Astrocyte (in vitro differentiated cells and primary cell): ENCODE measurements at regions not wholly inside any gene's neighbourhood (a gene's known extent, or its start where the extent isn't known, plus 50 kb on each side); places are given as distances from the start of the nearest gene placed in this dataset.

Experiments
- EZH2 ChIP-seq: IDR thresholded peaks from 2 replicates; pipeline ENCODE4 v1.6.1; 2012; ENCODE audit warnings: mild to moderate bottlenecking, low read length, inconsistent platforms; ENCODE audit not compliant: insufficient read depth
- TF ChIP-seq, protein P1 (sequence below): IDR thresholded peaks from 2 replicates; pipeline ENCODE4 v1.5.1; 2011; ENCODE audit warnings: low read depth, mild to moderate bottlenecking, inconsistent platforms, low read length, moderate library complexity; ENCODE audit not compliant: insufficient read depth

DNA sequence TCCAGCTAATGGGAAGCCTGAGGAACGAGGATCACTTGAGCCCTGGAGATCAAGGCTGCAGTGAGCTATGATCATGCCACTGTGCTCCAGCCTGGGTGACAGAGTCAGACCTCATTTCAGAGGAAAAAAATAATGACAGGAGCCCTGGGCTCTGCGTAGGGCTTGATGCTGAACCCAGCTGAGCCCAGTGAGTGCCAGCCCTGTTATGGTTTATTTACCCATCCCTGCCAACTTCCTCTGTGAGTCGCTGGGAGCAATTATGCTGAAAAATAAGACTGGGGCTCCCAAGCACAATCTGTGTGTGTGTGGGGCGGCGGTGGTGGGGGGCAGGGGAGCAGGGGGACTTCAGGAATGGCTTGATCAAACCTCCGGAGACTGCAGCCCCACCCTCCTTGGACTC is 75.9 kb upstream of the PMEPA1 start:
- TF ChIP-seq EZH2: no peak
- TF ChIP-seq, protein P1, sequence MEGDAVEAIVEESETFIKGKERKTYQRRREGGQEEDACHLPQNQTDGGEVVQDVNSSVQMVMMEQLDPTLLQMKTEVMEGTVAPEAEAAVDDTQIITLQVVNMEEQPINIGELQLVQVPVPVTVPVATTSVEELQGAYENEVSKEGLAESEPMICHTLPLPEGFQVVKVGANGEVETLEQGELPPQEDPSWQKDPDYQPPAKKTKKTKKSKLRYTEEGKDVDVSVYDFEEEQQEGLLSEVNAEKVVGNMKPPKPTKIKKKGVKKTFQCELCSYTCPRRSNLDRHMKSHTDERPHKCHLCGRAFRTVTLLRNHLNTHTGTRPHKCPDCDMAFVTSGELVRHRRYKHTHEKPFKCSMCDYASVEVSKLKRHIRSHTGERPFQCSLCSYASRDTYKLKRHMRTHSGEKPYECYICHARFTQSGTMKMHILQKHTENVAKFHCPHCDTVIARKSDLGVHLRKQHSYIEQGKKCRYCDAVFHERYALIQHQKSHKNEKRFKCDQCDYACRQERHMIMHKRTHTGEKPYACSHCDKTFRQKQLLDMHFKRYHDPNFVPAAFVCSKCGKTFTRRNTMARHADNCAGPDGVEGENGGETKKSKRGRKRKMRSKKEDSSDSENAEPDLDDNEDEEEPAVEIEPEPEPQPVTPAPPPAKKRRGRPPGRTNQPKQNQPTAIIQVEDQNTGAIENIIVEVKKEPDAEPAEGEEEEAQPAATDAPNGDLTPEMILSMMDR: no peak
